ENCODE measurements at regions not wholly inside any gene's neighbourhood (a gene's known extent, or its start where the extent isn't known, plus 50 kb on each side); places are given as distances from the start of the nearest gene placed in this dataset.

GRCh38 chr10:113412161-113412560, 140.7 kb upstream of the HABP2 start:
- DNase-seq (ENCODE audit: low spot score): no peak

- no peak for DNase-seq (ENCODE audit: low spot score)
Observed at GRCh38 chr10:113414543-113414942, 138.3 kb upstream of the HABP2 start.

DNA sequence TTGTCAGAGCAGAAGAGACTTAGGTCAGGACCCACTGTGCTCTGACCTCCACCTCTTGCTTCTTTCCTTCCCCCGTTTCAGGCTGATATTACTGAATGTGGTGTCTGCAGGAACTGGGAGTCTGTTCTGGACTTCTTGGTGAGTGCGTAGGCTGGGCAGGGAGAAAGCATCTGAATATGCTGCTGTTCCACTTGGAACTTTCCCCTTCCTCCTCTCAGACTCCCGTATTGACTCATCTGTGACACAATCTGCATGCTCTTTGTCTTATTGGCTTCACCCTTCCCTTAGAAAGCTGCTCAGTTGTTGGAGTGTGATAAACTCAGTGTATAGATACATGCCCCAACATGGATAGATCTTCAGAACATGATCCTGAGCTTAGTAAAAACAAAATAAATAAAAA, 137.6 kb upstream of the HABP2 start:
- DNase-seq (ENCODE audit: low spot score): no peak

DNA sequence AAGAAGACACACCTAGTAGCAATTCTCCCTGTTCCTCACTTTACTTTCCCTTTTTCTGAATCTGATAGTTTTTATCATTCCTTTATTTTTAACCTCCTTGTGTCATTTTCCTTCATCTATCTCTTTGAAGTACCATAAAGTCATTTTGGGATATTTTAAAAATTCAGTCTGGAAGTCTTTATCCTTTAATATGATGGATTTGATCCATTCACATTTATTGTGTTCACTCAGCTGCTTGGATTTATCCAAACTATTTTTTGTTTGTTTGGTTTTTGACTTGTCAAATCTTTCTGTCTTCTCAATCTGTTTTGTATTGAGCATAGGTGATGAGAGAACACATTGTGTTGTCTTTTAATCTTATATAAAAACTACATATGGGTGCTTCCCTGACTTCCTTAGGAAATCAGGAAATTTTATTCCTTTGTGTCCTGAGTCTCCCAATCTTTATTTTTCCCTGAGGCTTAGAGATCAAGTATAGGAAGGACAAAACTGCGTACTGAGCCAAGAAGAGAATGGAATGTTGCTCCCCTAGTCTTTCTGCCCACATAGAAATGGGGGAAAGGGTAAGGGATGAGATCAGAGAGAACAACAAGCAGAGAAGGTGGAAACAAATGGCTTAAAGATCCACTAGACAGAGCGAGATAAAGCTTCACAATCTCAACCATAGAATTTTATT, 132.7 kb upstream of the HABP2 start:
- DNase-seq (ENCODE audit: low spot score): peak; percentile 17

- no peak for DNase-seq (ENCODE audit: low spot score)
Observed at GRCh38 chr10:113420733-113421675, 131.8 kb upstream of the HABP2 start.

DNA sequence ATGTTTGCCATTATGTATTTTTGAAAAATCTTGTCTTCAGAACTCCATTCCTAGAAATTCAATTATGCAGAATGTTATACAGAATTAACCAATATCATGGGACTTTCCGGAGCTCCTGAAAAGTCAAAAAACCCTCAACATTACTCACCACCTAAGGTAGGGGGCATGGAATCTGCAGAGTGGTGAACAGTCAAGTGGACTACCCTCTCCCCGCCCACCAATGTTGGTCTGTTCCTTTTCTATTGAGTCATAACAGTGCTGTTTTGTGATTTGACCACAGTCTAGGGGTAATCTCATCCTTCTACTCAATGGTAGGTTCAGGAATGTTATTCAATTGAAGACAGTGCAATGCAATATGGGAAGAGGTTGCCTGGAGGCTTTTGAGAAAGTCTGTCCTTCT, 130.5 kb upstream of the HABP2 start:
- no peak for DNase-seq (ENCODE audit: low spot score)

DNA sequence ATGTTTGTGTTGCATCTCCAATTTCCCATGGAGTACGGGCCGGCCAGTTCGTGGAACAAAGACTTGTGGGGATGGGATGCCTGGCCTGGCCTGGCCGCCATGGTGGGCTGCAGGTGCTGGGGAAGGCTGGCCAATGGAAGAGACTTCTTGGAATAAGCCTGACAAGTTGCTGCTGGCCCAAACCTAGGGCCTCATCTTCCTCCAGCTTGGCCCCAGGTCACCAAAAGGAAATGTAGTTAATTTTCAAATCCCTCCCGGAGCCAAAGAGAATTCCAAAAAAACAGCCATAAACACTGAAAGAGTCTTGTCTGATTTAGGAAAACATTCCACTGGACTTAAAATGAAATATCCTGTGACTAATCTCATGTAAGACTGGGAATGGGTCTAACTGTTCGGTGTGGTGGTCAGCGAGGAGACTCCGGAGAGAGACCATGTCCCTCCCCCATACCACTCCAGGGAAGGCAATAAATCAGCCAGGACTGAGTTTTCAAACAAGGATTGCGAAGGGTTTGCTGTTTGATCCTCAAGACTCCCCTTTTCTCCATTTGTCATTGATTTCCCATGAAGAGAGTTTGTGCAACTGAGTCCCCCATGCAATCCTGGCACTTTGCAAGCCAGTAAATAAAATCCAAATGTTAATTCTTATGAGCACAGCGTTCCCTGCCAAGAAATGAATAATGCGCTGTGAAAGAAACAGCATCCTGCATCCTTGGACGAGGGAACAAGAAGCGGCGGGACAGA, 128.7 kb upstream of the HABP2 start:
- DNase-seq (ENCODE audit: low spot score): no peak

GRCh38 chr10:113425008-113425407, 127.8 kb upstream of the HABP2 start:
- DNase-seq (ENCODE audit: low spot score): no peak

DNA sequence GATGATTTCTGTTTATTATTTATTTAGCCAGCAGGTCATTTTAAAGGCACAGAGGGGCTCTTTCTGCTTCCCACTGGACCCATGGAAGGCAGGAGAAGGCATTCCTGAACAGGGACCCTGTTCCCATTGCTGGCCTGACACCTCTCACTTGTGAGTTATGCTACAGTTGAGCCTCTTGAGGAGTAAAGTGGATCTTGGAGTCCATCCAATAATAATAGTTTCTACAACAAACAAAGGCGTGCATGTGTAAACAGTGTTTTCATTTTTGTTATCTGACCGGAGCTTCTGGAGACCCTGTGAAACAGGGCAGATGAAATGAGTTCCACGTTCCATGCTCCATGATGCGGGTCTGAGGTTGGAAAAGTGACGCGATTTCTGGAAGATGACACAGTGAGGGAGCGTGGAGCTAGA, 127.3 kb upstream of the HABP2 start:
- DNase-seq (ENCODE audit: low spot score): no peak

DNA sequence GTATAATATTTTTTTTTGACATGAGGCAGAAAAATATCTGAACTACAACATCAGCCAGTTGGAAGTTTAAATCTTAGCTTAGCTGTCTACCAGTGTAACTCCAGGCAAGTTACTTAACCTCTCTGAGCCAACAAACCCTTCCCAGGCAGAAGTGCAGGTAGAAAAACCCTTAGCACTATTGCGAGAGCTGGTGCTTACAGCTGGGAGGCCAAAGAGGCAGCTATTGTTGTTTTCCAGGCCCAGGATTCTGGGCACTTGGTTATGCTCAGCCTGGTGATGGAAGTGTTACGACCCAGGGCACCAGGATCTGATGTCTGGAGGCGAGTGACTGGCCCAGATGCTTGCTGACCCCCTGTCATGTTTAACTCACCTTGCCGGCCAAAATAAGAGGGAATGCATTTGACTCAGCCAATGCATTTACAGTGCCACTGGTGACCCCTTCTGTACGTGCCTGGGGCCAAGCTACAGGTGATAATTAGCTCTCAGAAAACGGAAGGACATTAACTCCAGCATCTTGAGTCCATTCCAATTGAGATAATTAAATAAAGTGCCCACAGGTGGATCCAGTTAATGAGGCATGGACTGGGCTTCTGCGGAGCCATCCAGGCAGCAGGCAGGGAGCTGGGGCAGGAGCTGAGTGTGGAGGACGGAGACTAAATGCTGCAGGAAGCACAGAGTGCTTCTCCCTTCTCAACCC, 126.5 kb upstream of the HABP2 start:
- no peak for DNase-seq (ENCODE audit: low spot score)

DNA sequence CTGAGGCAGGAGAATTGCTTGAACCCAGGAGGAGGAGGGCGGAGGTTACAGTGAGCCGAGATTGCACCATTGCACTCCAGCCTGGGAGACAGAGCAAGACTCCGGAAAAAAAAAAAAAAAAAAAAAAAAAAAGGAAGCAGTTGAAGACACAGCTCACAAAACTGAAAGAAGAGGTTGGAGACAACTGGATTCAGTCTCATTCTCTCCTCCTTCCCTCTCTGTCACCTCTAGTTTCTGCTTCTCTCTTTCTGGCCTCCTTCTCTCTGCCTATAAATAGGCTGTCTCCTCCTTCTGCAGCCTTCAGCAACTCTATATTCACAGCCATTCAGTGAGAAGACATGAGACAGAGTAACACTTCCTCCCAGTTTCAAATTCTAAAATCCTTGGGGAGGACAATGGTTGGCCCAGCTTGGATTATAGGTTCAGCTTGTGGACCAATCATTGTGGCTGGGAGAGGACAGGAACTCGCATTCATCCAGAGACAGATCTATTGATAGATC, 125.6 kb upstream of the HABP2 start:
- DNase-seq (ENCODE audit: low spot score): no peak

DNA sequence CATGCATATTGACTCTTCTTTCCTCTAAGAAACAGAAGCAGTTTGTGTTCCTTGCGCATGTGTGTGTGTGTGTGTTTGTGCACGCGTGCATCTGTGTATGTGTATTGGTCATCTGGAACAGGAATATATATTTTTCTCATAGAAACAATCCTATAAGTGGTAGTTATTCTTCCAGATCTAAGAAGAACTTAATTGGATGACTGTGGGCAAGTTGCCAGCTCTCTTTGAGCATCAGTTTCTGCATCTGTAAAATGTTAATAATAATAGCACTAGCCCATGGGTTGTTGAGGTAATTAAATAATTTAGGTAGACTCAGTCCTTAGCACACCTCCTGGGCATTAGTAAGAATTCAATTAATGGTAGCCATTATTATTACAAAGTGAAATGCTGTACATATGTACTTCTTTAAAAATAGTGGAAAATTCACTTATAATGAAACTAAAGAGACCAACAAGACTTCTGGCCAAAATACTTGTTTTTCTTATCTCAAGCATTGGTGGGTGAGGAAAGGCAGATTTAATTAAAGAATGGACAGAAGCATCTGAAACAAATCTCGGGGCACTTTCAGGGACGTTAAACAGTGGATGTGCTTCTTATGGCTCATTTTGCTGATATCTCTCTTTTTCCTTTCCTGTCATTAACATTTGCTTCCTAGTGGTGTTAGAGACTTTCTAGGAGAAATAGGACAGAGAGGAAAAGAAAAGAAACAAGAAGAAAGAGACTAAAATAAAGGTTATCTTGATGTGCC, 124.9 kb upstream of the HABP2 start:
- no peak for DNase-seq (ENCODE audit: low spot score)

DNA sequence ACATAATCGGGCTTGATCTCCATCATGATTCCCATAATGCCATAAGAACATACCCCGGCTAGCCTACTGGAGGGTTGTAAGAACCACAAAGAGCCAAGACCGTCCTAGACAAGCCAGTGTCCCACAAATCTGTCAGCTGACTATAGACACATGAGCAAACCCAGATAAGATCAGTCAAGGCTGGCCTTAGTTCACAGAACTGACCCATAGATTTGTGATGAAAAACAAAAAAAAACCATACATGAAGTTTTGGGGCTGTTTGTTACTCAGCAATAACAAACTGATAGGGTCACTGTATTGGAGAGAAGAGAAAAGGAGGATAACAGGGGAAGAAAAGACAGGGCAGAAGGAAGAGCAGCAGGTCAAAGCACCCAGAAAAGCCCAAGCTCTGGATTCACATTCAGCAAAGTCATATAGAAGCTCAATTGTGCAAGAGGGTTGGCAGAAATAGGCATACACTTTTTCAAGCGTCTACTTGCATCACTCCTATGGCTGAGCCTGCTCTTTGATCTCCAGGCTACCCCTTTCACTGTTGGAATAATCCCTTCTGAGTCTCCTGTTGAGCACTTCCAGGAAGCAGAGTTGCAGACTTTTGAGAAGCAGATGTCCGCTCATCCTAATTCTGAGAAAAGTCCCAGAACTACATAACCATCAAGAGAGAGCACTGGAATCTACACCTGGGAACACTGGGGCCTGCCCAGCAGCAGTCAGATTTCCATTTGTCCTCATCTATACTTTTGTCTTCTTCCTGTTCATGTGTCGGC, 122.0 kb upstream of the HABP2 start:
- DNase-seq (ENCODE audit: low spot score): no peak

- no peak for DNase-seq (ENCODE audit: low spot score)
Observed at GRCh38 chr10:113431398-113432160, 121.3 kb upstream of the HABP2 start.

GRCh38 chr10:113433711-113434110, 119.1 kb upstream of the HABP2 start:
- no peak for DNase-seq (ENCODE audit: low spot score)

- no peak for DNase-seq (ENCODE audit: low spot score)
Observed at GRCh38 chr10:113434315-113434714, 118.5 kb upstream of the HABP2 start.

DNA sequence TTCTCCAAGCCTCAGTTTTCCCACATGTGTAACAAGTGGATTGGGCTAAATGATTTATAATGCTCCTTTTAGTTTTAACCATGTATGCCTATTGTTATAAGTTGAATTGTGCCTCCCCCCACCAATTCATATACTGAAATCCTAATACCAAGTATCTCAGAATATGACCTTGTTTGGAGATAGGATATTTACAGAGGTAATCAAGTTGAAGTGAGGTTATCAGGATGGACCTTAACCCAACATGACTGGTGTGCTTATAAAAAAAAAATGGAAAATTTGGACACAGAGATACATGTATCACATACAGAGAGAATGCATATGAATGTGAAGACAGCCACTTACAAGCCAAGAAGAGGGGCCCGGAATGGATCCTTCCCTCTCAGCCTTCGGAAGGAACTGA, 117.9 kb upstream of the HABP2 start:
- no peak for DNase-seq (ENCODE audit: low spot score)

DNA sequence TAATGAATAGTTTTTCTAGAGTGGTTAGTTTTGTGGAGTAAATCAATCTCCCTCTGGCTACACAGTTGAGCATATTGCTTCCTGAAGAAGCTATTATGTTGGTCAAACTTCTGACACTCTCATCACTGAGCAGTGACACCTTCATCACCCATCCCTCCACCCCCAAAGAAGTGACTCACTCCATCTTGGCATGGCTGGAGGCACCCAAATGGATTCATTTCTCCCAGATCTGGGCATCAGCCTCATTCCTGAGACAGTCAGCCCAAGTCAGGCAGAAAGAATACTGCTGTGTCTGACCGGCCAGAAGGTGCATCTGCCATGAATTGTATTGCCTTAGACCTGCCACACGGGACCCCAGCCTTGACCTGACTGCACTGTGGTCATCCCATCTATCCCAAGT, 117.0 kb upstream of the HABP2 start:
- no peak for DNase-seq (ENCODE audit: low spot score)

GRCh38 chr10:113436851-113437250, 116.0 kb upstream of the HABP2 start:
- no peak for DNase-seq (ENCODE audit: low spot score)
